ENCODE measurements at regions not wholly inside any gene's neighbourhood (a gene's known extent, or its start where the extent isn't known, plus 50 kb on each side); places are given as distances from the start of the nearest gene placed in this dataset.

- Histone ChIP-seq H3K4me1 (no peaks in the 10 kb centered on the region), H3K36me3 (no peaks in the 10 kb centered on the region), H3K9me3 (no peaks in the 10 kb centered on the region), H3K27me3 (no peaks in the 10 kb centered on the region), H3K27ac (no peak overlapping the region), H3K4me3 (no peak overlapping the region)
- 45% methylated on average over 5 of the region's 5 CpGs for WGBS (ENCODE audit: insufficient coverage, low coverage, low lambda C conversion rate, missing lambda C conversion rate)
- intact Hi-C loops (cut with DNase I) = no loop called here
- ATAC-seq (no peak), DNase-seq (no peak)
- TF ChIP-seq POLR2A (IDR thresholded peaks at IDR 0.05) = no peak
Observed at GRCh38 chr2:123717636-123718334, 307.3 kb upstream of the CNTNAP5 start.

DNA sequence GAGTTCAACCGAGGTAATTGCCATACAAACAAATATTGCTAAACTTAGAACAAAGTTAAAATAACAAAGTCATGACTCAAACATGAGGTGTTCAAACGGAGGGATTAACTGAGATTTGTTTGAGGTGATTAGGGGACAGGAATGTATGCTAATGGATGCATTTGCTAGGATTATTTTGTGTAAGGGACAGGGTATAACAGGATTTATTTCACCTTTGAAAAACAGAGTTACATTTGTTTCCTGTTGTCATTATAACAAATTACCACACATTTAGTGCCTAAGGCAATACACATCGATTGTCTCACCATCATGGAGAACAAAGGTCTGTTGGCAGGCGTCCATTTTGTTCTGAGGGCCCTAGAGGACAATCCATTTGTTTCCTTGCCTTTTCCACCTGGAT, 304.3 kb upstream of the CNTNAP5 start:
- 37% methylated on average over 4 of the region's 4 CpGs for WGBS (ENCODE audit: insufficient coverage, low coverage, low lambda C conversion rate, missing lambda C conversion rate)

GRCh38 chr2:123723706-123724105, 301.4 kb upstream of the CNTNAP5 start:
- intact Hi-C loops (cut with DNase I) = no loop called here
- Histone ChIP-seq H3K27me3 (no peaks in the 10 kb centered on the region), H3K36me3 (no peaks in the 10 kb centered on the region), H3K4me1 (no peaks in the 10 kb centered on the region), H3K9me3 (no peaks in the 10 kb centered on the region), H3K27ac (no peak overlapping the region), H3K4me3 (no peak overlapping the region)
- 58% methylated on average over 2 of the region's 2 CpGs for WGBS (ENCODE audit: insufficient coverage, low coverage, low lambda C conversion rate, missing lambda C conversion rate)
- DNase-seq = no peak
- no peak for ATAC-seq
- TF ChIP-seq POLR2A (IDR thresholded peaks at IDR 0.05) = no peak
- no peak for TF ChIP-seq CTCF (IDR thresholded peaks at IDR 0.05)

More for the DNA sequence above, 304.3 kb upstream of the CNTNAP5 start:
- Histone ChIP-seq H3K27me3 (no peaks in the 10 kb centered on the region), H3K4me3 (no peak overlapping the region), H3K36me3 (no peaks in the 10 kb centered on the region), H3K27ac (no peak overlapping the region), H3K4me1 (no peaks in the 10 kb centered on the region), H3K9me3 (no peaks in the 10 kb centered on the region)
- no peak for TF ChIP-seq CTCF (IDR thresholded peaks at IDR 0.05)
- no peak for TF ChIP-seq POLR2A (IDR thresholded peaks at IDR 0.05)
- intact Hi-C loops (cut with DNase I) = no loop called here
- ATAC-seq (no peak), DNase-seq (no peak)

DNA sequence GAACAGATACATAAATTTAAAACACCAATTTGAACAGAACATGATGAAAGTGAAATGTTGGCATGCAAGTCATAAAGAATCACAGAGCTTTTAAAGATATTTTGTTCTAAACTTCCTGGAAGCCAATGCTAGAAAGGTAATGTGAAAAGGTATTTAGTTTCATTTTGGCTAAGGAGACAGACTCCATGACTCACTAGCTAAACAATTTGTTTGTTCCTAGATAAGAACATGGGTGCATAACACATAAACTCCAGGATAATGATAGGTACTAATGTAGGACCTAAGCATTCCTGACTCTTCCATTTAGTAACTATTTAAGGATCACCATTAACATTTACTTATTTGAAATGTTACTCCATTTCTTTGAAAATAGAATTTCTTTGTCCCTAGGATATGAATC, 292.5 kb upstream of the CNTNAP5 start:
- no peak overlapping the region for H3K27ac ChIP-seq

GRCh38 chr2:123737371-123737770, 287.7 kb upstream of the CNTNAP5 start:
- Histone ChIP-seq H3K27me3 (no peaks in the 10 kb centered on the region), H3K4me3 (no peak overlapping the region), H3K27ac (no peak overlapping the region), H3K9me3 (no peaks in the 10 kb centered on the region), H3K4me1 (no peaks in the 10 kb centered on the region), H3K36me3 (no peaks in the 10 kb centered on the region)
- no peak for DNase-seq
- no peak for TF ChIP-seq CTCF (IDR thresholded peaks at IDR 0.05)
- TF ChIP-seq POLR2A (IDR thresholded peaks at IDR 0.05) = no peak
- ATAC-seq = no peak
- intact Hi-C loops (cut with DNase I) = no loop called here

More for the DNA sequence above, 292.5 kb upstream of the CNTNAP5 start:
- no peak for TF ChIP-seq CTCF (IDR thresholded peaks at IDR 0.05)
- Histone ChIP-seq H3K9me3 (no peaks in the 10 kb centered on the region), H3K36me3 (no peaks in the 10 kb centered on the region), H3K27me3 (no peaks in the 10 kb centered on the region), H3K4me3 (no peak overlapping the region), H3K4me1 (no peaks in the 10 kb centered on the region)
- no peak for DNase-seq
- peak in 1 of 4 donors; percentile 98 for ATAC-seq
- intact Hi-C loops (cut with DNase I) = no loop called here

Data from right lobe of liver (tissue), 6 donors.